Hepatocyte (in vitro differentiated cells): ENCODE measurements at regions not wholly inside any gene's neighbourhood (a gene's known extent, or its start where the extent isn't known, plus 50 kb on each side); places are given as distances from the start of the nearest gene placed in this dataset.
"Not testable (repeated sequence)": the region's sequence is repeated elsewhere in the genome, so short reads cannot be mapped to it uniquely, and the experiment has no call there.

Experiments
- DNase-seq: peaks from one replicate; pipeline ENCODE4 v3.0.0-alpha.2; 2016; ENCODE audit warnings: low spot score
- H2AFZ ChIP-seq: fragments of 200-600 bp; sonication (generic); 2 replicates; pipeline ENCODE4 v1.6.0; 2016; ENCODE audit warnings: antibody characterized with exemption, mild to moderate bottlenecking
- H3K27ac ChIP-seq: fragments of 200-600 bp; sonication (generic); 2 replicates; pipeline ENCODE4 v1.5.1; 2016; ENCODE audit warnings: mild to moderate bottlenecking
- H3K27me3 ChIP-seq: fragments of 200-600 bp; sonication (generic); 2 replicates; pipeline ENCODE4 v1.6.1; 2016
- H3K36me3 ChIP-seq: fragments of 200-600 bp; sonication (generic); replicated peaks from 2 replicates; pipeline ENCODE4 v1.5.1; 2016; ENCODE audit warnings: low read depth; ENCODE audit not compliant: insufficient read depth
- H3K4me1 ChIP-seq: fragments of 200-600 bp; sonication (generic); 2 replicates; pipeline ENCODE4 v1.5.1; 2016; ENCODE audit warnings: mild to moderate bottlenecking, moderate library complexity; ENCODE audit not compliant: insufficient read depth
- H3K4me2 ChIP-seq: fragments of 200-600 bp; sonication (generic); 2 replicates; pipeline ENCODE4 v1.6.0; 2016
- H3K4me3 ChIP-seq: fragments of 200-600 bp; sonication (generic); 2 replicates; pipeline ENCODE4 v1.5.1; 2016; ENCODE audit warnings: mild to moderate bottlenecking
- H3K79me2 ChIP-seq: fragments of 200-600 bp; sonication (generic); 2 replicates; pipeline ENCODE4 v1.6.0; 2017; ENCODE audit warnings: mild to moderate bottlenecking
- H3K9me2 ChIP-seq: fragments of 200-600 bp; sonication (generic); replicated peaks from 2 replicates; pipeline ENCODE4 v1.6.0; 2017; ENCODE audit warnings: mild to moderate bottlenecking; ENCODE audit not compliant: insufficient read depth
- H3K9me3 ChIP-seq: fragments of 200-600 bp; sonication (generic); 2 replicates; pipeline ENCODE4 v1.5.1; 2016; ENCODE audit warnings: low read depth, mild to moderate bottlenecking
- H4K20me1 ChIP-seq: fragments of 200-600 bp; sonication (generic); 2 replicates; pipeline ENCODE4 v1.6.0; 2016; ENCODE audit warnings: mild to moderate bottlenecking; ENCODE audit not compliant: insufficient read depth, poor library complexity, severe bottlenecking
- WGBS: methylation state at CpG from one replicate; pipeline ENCODE4 v1.1.6; 2016; ENCODE audit warnings: low lambda C conversion rate; ENCODE audit errors: missing lambda C conversion rate; 5-methylcytosine and 5-hydroxymethylcytosine counted together

DNA sequence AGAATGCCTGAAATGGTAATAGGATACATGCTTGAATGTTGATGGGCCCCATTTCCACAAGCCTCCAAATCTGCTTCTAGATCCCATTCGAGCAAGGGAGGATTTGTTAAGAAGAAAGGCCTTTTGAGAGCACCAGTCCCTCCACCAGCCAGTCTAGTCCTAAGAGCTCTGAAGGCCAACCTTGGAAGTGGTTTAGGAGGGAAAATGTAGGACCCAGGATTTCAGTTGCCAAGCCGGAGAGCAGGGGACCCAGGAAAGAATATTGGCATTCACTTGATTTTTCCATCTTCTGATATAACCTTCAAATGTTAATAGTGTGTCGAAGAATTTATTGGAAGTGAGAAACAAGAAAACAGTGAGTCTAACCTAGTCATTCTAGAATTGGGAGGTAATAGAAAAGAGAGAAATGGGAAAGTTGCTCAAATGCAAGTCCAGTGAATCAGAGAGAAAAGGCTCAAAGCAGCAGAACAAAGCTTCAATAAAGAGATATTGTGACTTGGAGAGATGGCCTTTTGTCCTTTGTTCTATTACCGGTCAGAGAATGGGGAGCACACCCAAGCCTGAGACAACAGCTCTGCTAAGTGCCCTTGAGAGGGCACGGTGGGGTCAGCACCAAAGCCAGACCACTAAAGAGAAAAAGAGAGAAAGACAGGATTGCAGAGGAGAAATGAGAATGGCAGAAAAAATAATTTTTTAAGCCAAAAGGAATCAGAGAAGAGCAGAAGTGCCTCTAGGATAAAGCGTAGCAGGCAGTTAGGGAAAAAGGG lies 130.0 kb downstream of the SPDYE17 start:
- not testable (repeated sequence) for H3K27me3 ChIP-seq, H3K27ac ChIP-seq, H3K79me2 ChIP-seq, H3K36me3 ChIP-seq, H3K9me3 ChIP-seq, H4K20me1 ChIP-seq, DNase-seq, H3K4me1 ChIP-seq, H3K4me3 ChIP-seq, H2AFZ ChIP-seq, H3K9me2 ChIP-seq, H3K4me2 ChIP-seq
- 79% methylated on average over 6 of the region's 6 CpGs for WGBS

DNA sequence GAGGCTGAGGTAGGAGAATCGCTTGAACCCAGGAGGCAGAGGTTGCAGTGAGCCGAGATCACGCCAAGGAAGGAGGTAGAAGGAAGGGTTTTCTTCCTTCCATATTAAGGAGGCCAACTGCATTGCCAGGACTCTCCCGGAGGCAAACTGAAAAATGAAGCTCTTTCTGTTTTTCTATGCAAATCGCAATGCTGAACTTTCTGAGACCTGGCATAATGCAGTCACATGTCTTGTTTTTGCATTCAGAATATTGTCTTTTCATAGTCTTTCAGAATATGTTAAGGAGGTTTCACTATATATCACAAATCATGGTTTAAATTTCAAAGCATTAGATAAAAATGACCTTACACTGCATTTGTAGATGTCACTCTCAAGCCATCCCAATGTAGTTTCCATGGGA lies 133.4 kb downstream of the SPDYE17 start:
- H3K27me3 ChIP-seq, H3K36me3 ChIP-seq, H3K79me2 ChIP-seq, H2AFZ ChIP-seq, H4K20me1 ChIP-seq, H3K4me3 ChIP-seq, H3K27ac ChIP-seq, H3K9me3 ChIP-seq, H3K4me2 ChIP-seq, H3K4me1 ChIP-seq, DNase-seq, H3K9me2 ChIP-seq: not testable (repeated sequence)
- WGBS: 97% methylated on average over 5 of the region's 5 CpGs

- not testable (repeated sequence) for H3K27me3 ChIP-seq, H3K4me2 ChIP-seq, H3K27ac ChIP-seq, H3K79me2 ChIP-seq, H2AFZ ChIP-seq, H3K4me1 ChIP-seq, H3K9me2 ChIP-seq, H4K20me1 ChIP-seq, H3K9me3 ChIP-seq, DNase-seq, H3K36me3 ChIP-seq, H3K4me3 ChIP-seq
- 64% methylated on average over 2 of the region's 2 CpGs for WGBS
These were observed 135.2 kb downstream of the SPDYE17 start for GRCh38 chr7:76897007-76897406.

- H3K27ac ChIP-seq, H3K4me2 ChIP-seq, H3K4me3 ChIP-seq, H3K9me2 ChIP-seq, H2AFZ ChIP-seq, H3K27me3 ChIP-seq, H3K36me3 ChIP-seq, H3K79me2 ChIP-seq, H3K4me1 ChIP-seq, H4K20me1 ChIP-seq, DNase-seq, H3K9me3 ChIP-seq: not testable (repeated sequence)
- 82% methylated on average over 4 of the region's 4 CpGs for WGBS
These were observed 136.5 kb downstream of the SPDYE17 start for GRCh38 chr7:76895696-76896095.

- not testable (repeated sequence) for H3K27me3 ChIP-seq
These were observed 140.4 kb downstream of the SPDYE17 start for GRCh38 chr7:76891771-76892170.

GRCh38 chr7:76879733-76880288 lies 152.3 kb downstream of the SPDYE17 start:
- not testable (repeated sequence) for H3K27ac ChIP-seq, H3K9me2 ChIP-seq, H2AFZ ChIP-seq, H3K79me2 ChIP-seq, H3K4me3 ChIP-seq, H3K4me2 ChIP-seq, H3K27me3 ChIP-seq, H3K9me3 ChIP-seq, H3K36me3 ChIP-seq, DNase-seq, H4K20me1 ChIP-seq, H3K4me1 ChIP-seq
- 83% methylated on average over 7 of the region's 7 CpGs for WGBS

More at GRCh38 chr7:76891771-76892170, 140.4 kb downstream of the SPDYE17 start:
- H3K79me2 ChIP-seq, H3K36me3 ChIP-seq, H3K4me1 ChIP-seq, H3K27ac ChIP-seq, H2AFZ ChIP-seq, DNase-seq, H3K9me2 ChIP-seq, H3K4me3 ChIP-seq, H4K20me1 ChIP-seq, H3K9me3 ChIP-seq, H3K4me2 ChIP-seq: not testable (repeated sequence)
- 64% methylated on average over 1 of the region's 1 CpG for WGBS

GRCh38 chr7:76875760-76876159 lies 156.4 kb downstream of the SPDYE17 start:
- H3K36me3 ChIP-seq, H4K20me1 ChIP-seq, H3K9me3 ChIP-seq: not testable (repeated sequence)

GRCh38 chr7:76870504-76870808 lies 161.7 kb downstream of the SPDYE17 start:
- not testable (repeated sequence) for H4K20me1 ChIP-seq, H3K36me3 ChIP-seq, H3K4me1 ChIP-seq, H3K27ac ChIP-seq, H3K4me3 ChIP-seq, DNase-seq, H2AFZ ChIP-seq, H3K27me3 ChIP-seq, H3K9me2 ChIP-seq, H3K79me2 ChIP-seq, H3K9me3 ChIP-seq
- 27% methylated on average over 1 of the region's 1 CpG for WGBS
- peak overlapping the region; percentile 57 for H3K4me2 ChIP-seq

More at GRCh38 chr7:76875760-76876159, 156.4 kb downstream of the SPDYE17 start:
- H3K79me2 ChIP-seq, H3K27me3 ChIP-seq, H3K27ac ChIP-seq, DNase-seq, H3K9me2 ChIP-seq, H3K4me1 ChIP-seq, H2AFZ ChIP-seq, H3K4me3 ChIP-seq, H3K4me2 ChIP-seq: not testable (repeated sequence)

DNA sequence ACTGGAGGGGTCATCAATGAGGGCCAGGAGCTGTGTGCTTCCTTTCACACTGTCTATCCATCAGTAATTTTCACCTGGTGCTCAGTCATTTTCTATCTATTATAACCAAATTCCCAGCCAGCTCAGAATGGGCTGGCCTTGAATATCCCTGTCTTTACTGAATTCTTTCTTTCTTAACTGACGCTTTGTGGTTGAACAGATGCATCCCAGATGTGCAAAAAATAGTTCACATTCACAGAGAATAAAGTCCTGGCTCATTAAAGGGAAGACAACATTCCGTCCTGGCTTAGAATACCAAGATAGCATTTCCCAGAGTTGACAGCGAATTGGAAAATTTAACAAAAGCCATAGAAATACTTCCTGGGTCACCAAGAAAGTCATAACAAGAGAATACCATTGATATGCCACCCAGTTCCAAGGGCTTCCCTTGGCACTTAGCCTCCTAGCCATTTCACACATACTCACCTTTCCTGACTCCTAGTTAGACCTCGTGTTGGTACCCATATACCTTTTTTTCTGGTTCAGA lies 164.7 kb downstream of the SPDYE17 start:
- H3K36me3 ChIP-seq, H4K20me1 ChIP-seq, H3K4me2 ChIP-seq, H3K9me2 ChIP-seq, H3K27me3 ChIP-seq, H3K9me3 ChIP-seq, H3K27ac ChIP-seq, H2AFZ ChIP-seq, H3K4me3 ChIP-seq, H3K79me2 ChIP-seq, H3K4me1 ChIP-seq, DNase-seq: not testable (repeated sequence)
- WGBS: 58% methylated on average over 4 of the region's 4 CpGs
